ENCODE measurements at regions not wholly inside any gene's neighbourhood (a gene's known extent, or its start where the extent isn't known, plus 50 kb on each side); places are given as distances from the start of the nearest gene placed in this dataset.

- Histone ChIP-seq H3K27ac (no peak overlapping the region), H3K4me1 (peaks cover 0 to 10% (median 0%) of the 10 kb centered on the region in 9 donors), H3K27me3 (no peaks in the 10 kb centered on the region), H3K4me3 (no peak overlapping the region), H3K9me3 (no peaks in the 10 kb centered on the region), H3K36me3 (no peaks in the 10 kb centered on the region)
- no peak for TF ChIP-seq CTCF (IDR thresholded peaks at IDR 0.05)
- DNase-seq (no peak), ATAC-seq (no peak)
- intact Hi-C loops (cut with DNase I) = no loop called here
- WGBS, 2 donors = 97% methylated on average over 1 of the region's 1 CpG
Observed at GRCh38 chr1:169025412-169025811, 81.1 kb upstream of the ATP1B1 start.

GRCh38 chr1:169027607-169028320 lies 78.7 kb upstream of the ATP1B1 start:
- Histone ChIP-seq H3K9me3 (no peaks in the 10 kb centered on the region), H3K36me3 (no peaks in the 10 kb centered on the region), H3K27me3 (no peaks in the 10 kb centered on the region), H3K4me3 (no peak overlapping the region), H3K4me1 (peaks cover 0 to 10% (median 0%) of the 10 kb centered on the region in 9 donors), H3K27ac (no peak overlapping the region)
- ATAC-seq = peak in 2 of 8 donors; percentile 14 to 72
- intact Hi-C loops (cut with DNase I) = no loop called here
- TF ChIP-seq CTCF (IDR thresholded peaks at IDR 0.05) = no peak
- DNase-seq = no peak
- WGBS, 2 donors = 52 to 61% methylated on average over 8 of the region's 8 CpGs

DNA sequence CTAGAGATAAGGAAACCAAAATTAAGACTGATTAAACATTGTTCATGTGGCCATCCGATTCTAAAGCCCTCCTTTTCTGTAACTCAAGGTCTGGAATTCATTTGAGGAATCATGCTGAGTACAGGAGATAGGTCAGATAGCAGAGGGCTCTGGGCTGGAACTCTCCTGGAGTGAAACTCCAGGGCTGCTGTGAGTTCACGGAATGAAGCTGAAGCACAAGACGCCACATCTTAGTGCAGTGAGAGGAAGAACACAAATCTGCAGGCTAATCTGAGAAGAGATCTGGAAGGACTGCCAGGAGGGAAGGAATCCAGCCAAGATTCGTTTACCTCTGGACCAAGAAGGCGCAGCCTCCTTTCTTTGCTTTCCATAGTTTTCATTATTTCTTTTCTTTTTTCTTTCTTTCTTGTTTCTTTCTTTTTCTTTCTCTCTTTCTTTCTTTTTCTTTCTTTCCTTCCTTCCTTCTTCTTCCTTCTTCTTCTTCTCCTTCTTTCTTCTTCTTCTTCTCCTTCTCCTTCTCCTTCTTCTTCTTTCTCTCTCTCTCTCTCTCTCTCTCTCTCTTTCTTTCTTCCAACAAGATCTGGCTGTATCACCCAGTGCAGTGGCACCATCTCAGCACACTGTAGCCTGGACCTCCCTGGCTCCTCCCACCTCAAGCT lies 74.8 kb upstream of the ATP1B1 start:
- DNase-seq (no peak), ATAC-seq (no peak)
- intact Hi-C loops (cut with DNase I) = no loop called here
- no peaks in the 10 kb centered on the region for H3K27me3 ChIP-seq
- H3K4me1 ChIP-seq = peaks cover 0 to 10% (median 0%) of the 10 kb centered on the region in 9 donors
- no peak overlapping the region for H3K4me3 ChIP-seq
- no peaks in the 10 kb centered on the region for H3K36me3 ChIP-seq
- H3K27ac ChIP-seq = no peak overlapping the region
- WGBS, 2 donors = 50 to 51% methylated on average over 5 of the region's 5 CpGs
- TF ChIP-seq CTCF (IDR thresholded peaks at IDR 0.05) = no peak
- H3K9me3 ChIP-seq = peaks cover 0 to 8% (median 0%) of the 10 kb centered on the region in 11 donors

DNA sequence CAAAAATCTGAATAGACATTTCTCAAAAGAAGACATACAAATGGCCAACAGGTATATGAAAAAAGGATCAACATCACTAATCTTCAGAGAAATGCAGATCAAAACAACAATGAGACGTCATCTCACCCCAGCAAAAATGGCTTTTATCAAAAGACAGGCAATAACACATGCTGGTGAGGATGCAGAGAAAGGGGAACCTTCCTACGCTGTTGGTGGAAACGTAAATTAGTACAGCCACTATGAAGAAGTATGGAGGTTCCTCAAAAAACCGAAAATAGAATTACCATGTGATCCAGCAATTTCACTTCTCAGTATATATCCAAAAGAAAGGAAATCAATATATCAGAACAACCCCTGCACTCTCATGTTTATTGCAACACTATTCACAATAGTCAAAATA lies 65.1 kb upstream of the ATP1B1 start:
- WGBS, 2 donors = 78 to 80% methylated on average over 4 of the region's 4 CpGs
- DNase-seq = no peak
- no peak for TF ChIP-seq CTCF (IDR thresholded peaks at IDR 0.05)
- ATAC-seq = no peak
- Histone ChIP-seq H3K27ac (peak overlapping the region in 1 of 10 donors; percentile 41), H3K9me3 (peaks cover 0 to 18% (median 0%) of the 10 kb centered on the region in 11 donors), H3K36me3 (no peaks in the 10 kb centered on the region), H3K4me1 (peaks cover 0 to 35% (median 11%) of the 10 kb centered on the region in 9 donors), H3K27me3 (no peaks in the 10 kb centered on the region), H3K4me3 (no peak overlapping the region)
- intact Hi-C loops (cut with DNase I) = no loop called here

All from heart right ventricle (tissue), 16 donors.